Ectodermal cell (in vitro differentiated cells): ENCODE measurements at regions not wholly inside any gene's neighbourhood (a gene's known extent, or its start where the extent isn't known, plus 50 kb on each side); places are given as distances from the start of the nearest gene placed in this dataset.

Experiments
- H3K27ac ChIP-seq: 2 replicates; pipeline ENCODE4 v1.7.0; 2013; ENCODE audit warnings: mild to moderate bottlenecking, low read depth, low read length; ENCODE audit not compliant: insufficient read depth, poor library complexity, severe bottlenecking
- H3K27me3 ChIP-seq: 2 replicates; pipeline ENCODE4 v1.7.0; 2013; ENCODE audit warnings: mild to moderate bottlenecking, low read length; ENCODE audit not compliant: insufficient read depth, control insufficient read depth, poor library complexity, severe bottlenecking
- H3K36me3 ChIP-seq: one replicate; pipeline ENCODE4 v1.7.0; 2013; ENCODE audit warnings: low read length; ENCODE audit not compliant: control insufficient read depth, insufficient read depth
- H3K4me1 ChIP-seq: one replicate; pipeline ENCODE4 v1.7.0; 2013; ENCODE audit warnings: low read length; ENCODE audit not compliant: control insufficient read depth, insufficient read depth
- H3K4me3 ChIP-seq: 2 replicates; pipeline ENCODE4 v1.7.0; 2013; ENCODE audit warnings: low read depth, low read length, control low read depth; ENCODE audit not compliant: insufficient read depth
- H3K9me3 ChIP-seq: 2 replicates; pipeline ENCODE4 v1.7.0; 2013; ENCODE audit warnings: mild to moderate bottlenecking, low read length, moderate library complexity; ENCODE audit not compliant: control insufficient read depth
- WGBS, 2 experiments: methylation state at CpG; one replicate each; pipeline ENCODE4 v1.1.7; 2013; ENCODE audit warnings: missing lambda C conversion rate in 2 of 2; 5-methylcytosine and 5-hydroxymethylcytosine counted together

GRCh38 chr2:41911033-41911432 is 136.8 kb upstream of the PKDCC start:
- Histone ChIP-seq H3K27ac (no peak overlapping the region), H3K4me3 (no peak overlapping the region), H3K36me3 (no peaks in the 10 kb centered on the region), H3K9me3 (no peaks in the 10 kb centered on the region), H3K4me1 (no peaks in the 10 kb centered on the region), H3K27me3 (no peaks in the 10 kb centered on the region)
- WGBS, 2 experiments: 91 to 92% methylated on average over 2 of the region's 3 CpGs

GRCh38 chr2:41912337-41912736 is 135.5 kb upstream of the PKDCC start:
- WGBS, 2 experiments: 95 to 98% methylated on average over 3 of the region's 3 CpGs
- no peak overlapping the region for H3K4me3 ChIP-seq
- no peaks in the 10 kb centered on the region for H3K4me1 ChIP-seq
- no peaks in the 10 kb centered on the region for H3K27me3 ChIP-seq
- no peaks in the 10 kb centered on the region for H3K36me3 ChIP-seq
- no peak overlapping the region for H3K27ac ChIP-seq
- H3K9me3 ChIP-seq: no peaks in the 10 kb centered on the region

- H3K27ac ChIP-seq: no peak overlapping the region
These were observed 135.0 kb upstream of the PKDCC start for GRCh38 chr2:41912776-41913175.

GRCh38 chr2:41913311-41913710 is 134.5 kb upstream of the PKDCC start:
- H3K4me1 ChIP-seq: no peaks in the 10 kb centered on the region
- no peak overlapping the region for H3K27ac ChIP-seq
- WGBS, 2 experiments: 96 to 97% methylated on average over 8 of the region's 8 CpGs
- H3K9me3 ChIP-seq: no peaks in the 10 kb centered on the region
- no peak overlapping the region for H3K4me3 ChIP-seq
- H3K27me3 ChIP-seq: no peaks in the 10 kb centered on the region
- H3K36me3 ChIP-seq: no peaks in the 10 kb centered on the region

More at GRCh38 chr2:41912776-41913175, 135.0 kb upstream of the PKDCC start:
- no peak overlapping the region for H3K4me3 ChIP-seq
- no peaks in the 10 kb centered on the region for H3K4me1 ChIP-seq
- 94 to 100% methylated on average over 2 of the region's 2 CpGs for WGBS, 2 experiments
- H3K27me3 ChIP-seq: no peaks in the 10 kb centered on the region
- H3K9me3 ChIP-seq: no peaks in the 10 kb centered on the region
- no peaks in the 10 kb centered on the region for H3K36me3 ChIP-seq

- no peak overlapping the region for H3K27ac ChIP-seq
- H3K4me3 ChIP-seq: no peak overlapping the region
- no peaks in the 10 kb centered on the region for H3K36me3 ChIP-seq
- no peaks in the 10 kb centered on the region for H3K27me3 ChIP-seq
- WGBS, 2 experiments: 93% methylated on average over 7 of the region's 7 CpGs
- H3K9me3 ChIP-seq: no peaks in the 10 kb centered on the region
- H3K4me1 ChIP-seq: no peaks in the 10 kb centered on the region
These were observed 133.8 kb upstream of the PKDCC start for GRCh38 chr2:41913921-41914609.

- no peaks in the 10 kb centered on the region for H3K9me3 ChIP-seq
- H3K27me3 ChIP-seq: no peaks in the 10 kb centered on the region
- H3K4me3 ChIP-seq: no peak overlapping the region
- no peak overlapping the region for H3K27ac ChIP-seq
- no peaks in the 10 kb centered on the region for H3K4me1 ChIP-seq
- H3K36me3 ChIP-seq: no peaks in the 10 kb centered on the region
These were observed 132.9 kb upstream of the PKDCC start for GRCh38 chr2:41914936-41915335.

GRCh38 chr2:41916177-41916576 is 131.6 kb upstream of the PKDCC start:
- no peaks in the 10 kb centered on the region for H3K27me3 ChIP-seq
- H3K27ac ChIP-seq: no peak overlapping the region
- H3K4me3 ChIP-seq: no peak overlapping the region
- no peaks in the 10 kb centered on the region for H3K36me3 ChIP-seq
- WGBS, 2 experiments: 80 to 82% methylated on average over 1 of the region's 2 CpGs
- no peaks in the 10 kb centered on the region for H3K9me3 ChIP-seq
- no peaks in the 10 kb centered on the region for H3K4me1 ChIP-seq

- H3K36me3 ChIP-seq: no peaks in the 10 kb centered on the region
- H3K4me3 ChIP-seq: no peak overlapping the region
- 88 to 100% methylated on average over 1 to 2 of the region's 2 CpGs for WGBS, 2 experiments
- no peaks in the 10 kb centered on the region for H3K4me1 ChIP-seq
- no peaks in the 10 kb centered on the region for H3K9me3 ChIP-seq
- H3K27ac ChIP-seq: no peak overlapping the region
- H3K27me3 ChIP-seq: no peaks in the 10 kb centered on the region
These were observed 130.2 kb upstream of the PKDCC start for GRCh38 chr2:41917587-41917986.

GRCh38 chr2:41919135-41919534 is 128.7 kb upstream of the PKDCC start:
- H3K27ac ChIP-seq: no peak overlapping the region
- H3K36me3 ChIP-seq: no peaks in the 10 kb centered on the region
- peaks cover 4% of the 10 kb centered on the region for H3K4me1 ChIP-seq
- H3K4me3 ChIP-seq: no peak overlapping the region
- no peaks in the 10 kb centered on the region for H3K9me3 ChIP-seq
- no peaks in the 10 kb centered on the region for H3K27me3 ChIP-seq
- WGBS, 2 experiments: 96 to 97% methylated on average over 3 of the region's 3 CpGs

GRCh38 chr2:41920181-41920580 is 127.6 kb upstream of the PKDCC start:
- H3K27ac ChIP-seq: no peak overlapping the region
- no peaks in the 10 kb centered on the region for H3K9me3 ChIP-seq
- H3K36me3 ChIP-seq: no peaks in the 10 kb centered on the region
- H3K27me3 ChIP-seq: no peaks in the 10 kb centered on the region
- H3K4me3 ChIP-seq: no peak overlapping the region
- 92 to 96% methylated on average over 3 of the region's 3 CpGs for WGBS, 2 experiments
- H3K4me1 ChIP-seq: peaks cover 4% of the 10 kb centered on the region

GRCh38 chr2:41920812-41921211 is 127.0 kb upstream of the PKDCC start:
- Histone ChIP-seq H3K36me3 (no peaks in the 10 kb centered on the region), H3K4me1 (peaks cover 4% of the 10 kb centered on the region), H3K4me3 (no peak overlapping the region), H3K9me3 (no peaks in the 10 kb centered on the region), H3K27ac (no peak overlapping the region), H3K27me3 (no peaks in the 10 kb centered on the region)
- 95% methylated on average over 2 of the region's 2 CpGs for WGBS, 2 experiments
